ENCODE measurements at regions not wholly inside any gene's neighbourhood (a gene's known extent, or its start where the extent isn't known, plus 50 kb on each side); places are given as distances from the start of the nearest gene placed in this dataset.
A peak's percentile ranks its signal among the peaks of the same experiment; 100 is the strongest.

DNA sequence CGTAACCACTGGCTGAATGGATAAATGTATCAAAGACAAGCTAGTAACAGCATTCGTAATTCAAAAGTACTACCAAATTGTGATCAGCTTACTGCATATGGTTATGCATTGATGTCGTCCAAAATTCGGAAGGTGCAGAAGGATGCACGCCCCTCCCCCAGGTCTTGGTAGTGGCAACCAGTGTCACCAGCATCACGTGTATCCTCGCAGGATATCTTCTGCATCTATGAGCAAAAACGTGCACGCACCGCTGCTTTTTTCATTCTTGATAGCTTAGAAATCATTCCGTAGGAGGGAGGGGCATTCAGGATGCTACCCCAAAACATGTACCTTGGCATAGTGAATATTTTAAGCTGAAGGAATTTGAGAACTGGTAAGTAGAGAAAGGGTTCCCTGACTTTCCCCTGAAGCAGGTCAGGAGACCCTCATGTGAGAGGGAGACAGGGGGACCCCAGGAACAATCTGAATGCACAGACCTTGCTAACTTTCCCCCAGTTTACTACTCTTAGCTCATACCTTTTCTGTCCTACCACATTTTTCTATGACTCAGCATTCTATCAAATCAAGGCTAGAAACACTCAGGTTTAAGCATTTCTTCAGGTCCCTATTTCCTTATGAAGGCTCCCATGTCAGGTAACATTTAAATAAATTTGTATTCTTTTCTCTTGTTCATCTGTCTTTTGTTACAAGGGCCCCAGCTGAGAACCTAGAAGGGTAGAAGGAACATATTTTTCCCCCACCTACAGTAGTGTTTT, 61.2 kb upstream of the TM9SF2 start:
- peaks cover 34% of the 10 kb centered on the region for H3K27me3 ChIP-seq (ENCODE audit: insufficient read depth, low read length)
- DNase-seq (ENCODE audit: low read depth) (no peak), FAIRE-seq (no peak)
- H3K9me3 Mint-ChIP-seq (ENCODE audit: unreplicated experiment): peaks cover 3% of the 10 kb centered on the region
- H3K36me3 ChIP-seq (ENCODE audit: insufficient read depth, low read length): no peaks in the 10 kb centered on the region
- no peak overlapping the region for H2AFZ ChIP-seq (ENCODE audit: low read depth, low read length)
- H3K36me3 Mint-ChIP-seq (ENCODE audit: low read depth, unreplicated experiment): no peaks in the 10 kb centered on the region
- H4K20me1 ChIP-seq (ENCODE audit: insufficient read depth, low read length): no peaks in the 10 kb centered on the region
- H3K4me3 Mint-ChIP-seq (ENCODE audit: unreplicated experiment): no peak overlapping the region
- TF ChIP-seq, protein P1, sequence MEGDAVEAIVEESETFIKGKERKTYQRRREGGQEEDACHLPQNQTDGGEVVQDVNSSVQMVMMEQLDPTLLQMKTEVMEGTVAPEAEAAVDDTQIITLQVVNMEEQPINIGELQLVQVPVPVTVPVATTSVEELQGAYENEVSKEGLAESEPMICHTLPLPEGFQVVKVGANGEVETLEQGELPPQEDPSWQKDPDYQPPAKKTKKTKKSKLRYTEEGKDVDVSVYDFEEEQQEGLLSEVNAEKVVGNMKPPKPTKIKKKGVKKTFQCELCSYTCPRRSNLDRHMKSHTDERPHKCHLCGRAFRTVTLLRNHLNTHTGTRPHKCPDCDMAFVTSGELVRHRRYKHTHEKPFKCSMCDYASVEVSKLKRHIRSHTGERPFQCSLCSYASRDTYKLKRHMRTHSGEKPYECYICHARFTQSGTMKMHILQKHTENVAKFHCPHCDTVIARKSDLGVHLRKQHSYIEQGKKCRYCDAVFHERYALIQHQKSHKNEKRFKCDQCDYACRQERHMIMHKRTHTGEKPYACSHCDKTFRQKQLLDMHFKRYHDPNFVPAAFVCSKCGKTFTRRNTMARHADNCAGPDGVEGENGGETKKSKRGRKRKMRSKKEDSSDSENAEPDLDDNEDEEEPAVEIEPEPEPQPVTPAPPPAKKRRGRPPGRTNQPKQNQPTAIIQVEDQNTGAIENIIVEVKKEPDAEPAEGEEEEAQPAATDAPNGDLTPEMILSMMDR (IDR thresholded peaks at IDR 0.05; ENCODE audit: insufficient read depth, low read depth, low read length): no peak
- no peak for TF ChIP-seq EZH2 (IDR thresholded peaks at IDR 0.05; ENCODE audit: insufficient read depth, low read length)
- H3K9me3 ChIP-seq (ENCODE audit: insufficient read depth, low read depth, low read length): no peaks in the 10 kb centered on the region
- no peak overlapping the region for H3K4me3 ChIP-seq (ENCODE audit: insufficient read depth, low read depth, low read length)
- H3K27ac Mint-ChIP-seq (ENCODE audit: unreplicated experiment): no peak overlapping the region
- H3K27me3 Mint-ChIP-seq (ENCODE audit: low read depth, unreplicated experiment): peaks cover 18% of the 10 kb centered on the region
- H3K4me1 Mint-ChIP-seq (ENCODE audit: low read depth, unreplicated experiment): peaks cover 9% of the 10 kb centered on the region
- no peak overlapping the region for H3K9ac ChIP-seq (ENCODE audit: low read length)
- H3K27ac ChIP-seq (ENCODE audit: low read depth, low read length): no peak overlapping the region
- H3K79me2 ChIP-seq (ENCODE audit: insufficient read depth, low read length): no peaks in the 10 kb centered on the region
- H3K4me2 ChIP-seq (ENCODE audit: low read length): no peak overlapping the region
- peaks cover 3% of the 10 kb centered on the region for H3K4me1 ChIP-seq (ENCODE audit: insufficient read depth, low read length)

DNA sequence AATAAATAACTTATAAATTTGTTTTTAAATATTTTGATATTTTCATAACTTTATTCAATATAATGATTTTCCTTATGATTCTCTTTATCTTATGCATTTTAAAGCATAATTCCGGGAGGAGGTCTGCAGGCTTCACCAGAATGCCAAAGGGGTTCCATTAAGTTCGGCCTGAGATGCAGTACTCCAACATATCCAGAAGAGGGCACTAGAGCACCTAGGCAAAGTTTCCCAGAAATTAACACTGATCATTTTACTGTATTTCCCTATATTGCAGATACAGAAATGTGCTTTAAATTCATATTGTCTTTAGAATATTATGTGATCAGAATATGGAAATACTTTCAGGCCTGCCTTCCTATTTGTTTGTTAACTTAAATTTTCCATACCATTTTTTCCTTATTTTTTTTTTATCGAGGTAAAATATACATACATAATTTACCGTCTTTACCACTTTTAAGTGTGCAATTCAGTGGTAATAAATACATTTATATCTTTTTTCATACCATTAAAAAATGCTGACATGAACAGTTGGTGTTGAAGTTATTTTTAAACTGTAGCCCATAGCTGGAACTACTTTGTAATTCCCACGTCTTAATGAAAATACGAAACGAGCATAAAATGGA, 58.9 kb upstream of the TM9SF2 start:
- peaks cover 9% of the 10 kb centered on the region for H3K4me1 Mint-ChIP-seq (ENCODE audit: low read depth, unreplicated experiment)
- peaks cover 18% of the 10 kb centered on the region for H3K27me3 Mint-ChIP-seq (ENCODE audit: low read depth, unreplicated experiment)
- H3K27ac Mint-ChIP-seq (ENCODE audit: unreplicated experiment): no peak overlapping the region

More for the DNA sequence above, 58.9 kb upstream of the TM9SF2 start:
- no peak overlapping the region for H3K9ac ChIP-seq (ENCODE audit: low read length)
- no peaks in the 10 kb centered on the region for H3K9me3 ChIP-seq (ENCODE audit: insufficient read depth, low read depth, low read length)
- TF ChIP-seq, protein P1 (IDR thresholded peaks at IDR 0.05; ENCODE audit: insufficient read depth, low read depth, low read length): peak; percentile 93
- no peak for TF ChIP-seq EZH2 (IDR thresholded peaks at IDR 0.05; ENCODE audit: insufficient read depth, low read length)
- Mint-ChIP-seq H3K4me3 (ENCODE audit: unreplicated experiment) (no peak overlapping the region), H3K36me3 (ENCODE audit: low read depth, unreplicated experiment) (no peaks in the 10 kb centered on the region), H3K9me3 (ENCODE audit: unreplicated experiment) (no peaks in the 10 kb centered on the region)
- no peak for DNase-seq (ENCODE audit: low read depth)
- H3K36me3 ChIP-seq (ENCODE audit: insufficient read depth, low read length): no peaks in the 10 kb centered on the region
- H3K79me2 ChIP-seq (ENCODE audit: insufficient read depth, low read length): no peaks in the 10 kb centered on the region
- H3K4me2 ChIP-seq (ENCODE audit: low read length): no peak overlapping the region
- H4K20me1 ChIP-seq (ENCODE audit: insufficient read depth, low read length): no peaks in the 10 kb centered on the region
- H3K4me1 ChIP-seq (ENCODE audit: insufficient read depth, low read length): no peaks in the 10 kb centered on the region
- peak; percentile 37 for FAIRE-seq
- H2AFZ ChIP-seq (ENCODE audit: low read depth, low read length): no peak overlapping the region
- no peak overlapping the region for H3K27ac ChIP-seq (ENCODE audit: low read depth, low read length)
- peaks cover 34% of the 10 kb centered on the region for H3K27me3 ChIP-seq (ENCODE audit: insufficient read depth, low read length)
- H3K4me3 ChIP-seq (ENCODE audit: insufficient read depth, low read depth, low read length): no peak overlapping the region

All from astrocyte (in vitro differentiated cells and primary cell).